IMR-90 (cell line): ENCODE measurements at regions not wholly inside any gene's neighbourhood (a gene's known extent, or its start where the extent isn't known, plus 50 kb on each side); places are given as distances from the start of the nearest gene placed in this dataset.

Experiments used
- ATAC-seq: fragments of 200-7000 bp; cut with Tn5 transposase; 2 replicates; pipeline ENCODE4 v1.9.1; 2020; ENCODE audit warnings: low read depth, mild to moderate bottlenecking, moderate library complexity
- BruUV-seq: library from RNA; stranded (reverse); fragments of 400-500 nt; replicated peaks from 2 replicates; lab custom pipeline; 2021; lab: Mats Ljungman, UMichigan
- CTCF ChIA-PET: fragments of 300-600 bp; formaldehyde crosslinking; extraction: SDS; loops from one replicate; lab custom pipeline; 2021; ENCODE audit warnings: antibody characterized with exemption; lab: Yijun Ruan, JAX
- POLR2A ChIA-PET: fragments of 300-600 bp; sonication (Branson Sonifier 250); formaldehyde crosslinking; loops from one replicate; lab custom pipeline; 2022; ENCODE audit warnings: antibody characterized with exemption; ENCODE audit not compliant: unreplicated experiment; lab: Charles Lee
- DNase-seq: peaks from one replicate; pipeline ENCODE4 v3.0.0; 2013
- H2AFZ ChIP-seq: replicated peaks from 2 replicates; pipeline ENCODE3; 2013; ENCODE audit warnings: low read length, mild to moderate bottlenecking; ENCODE audit not compliant: poor library complexity
- H2AK5ac ChIP-seq: 2 replicates; pipeline ENCODE4 v1.6.1; 2013; ENCODE audit warnings: low read depth, low read length, inconsistent platforms
- H2AK9ac ChIP-seq: replicated peaks from 2 replicates; pipeline ENCODE3; 2013; ENCODE audit warnings: mild to moderate bottlenecking, low read depth, low read length, moderate library complexity; ENCODE audit not compliant: poor library complexity
- H2BK120ac ChIP-seq: 2 replicates; pipeline ENCODE4 v1.6.1; 2013; ENCODE audit warnings: low read depth, low read length, inconsistent platforms
- H2BK15ac ChIP-seq: 3 replicates; pipeline ENCODE4 v1.6.1; 2013; ENCODE audit warnings: low read depth, low read length, inconsistent platforms
- H2BK20ac ChIP-seq: 2 replicates; pipeline ENCODE4 v1.6.1; 2013; ENCODE audit warnings: low read depth, mild to moderate bottlenecking, inconsistent platforms, low read length, moderate library complexity
- H2BK5ac ChIP-seq: 2 replicates; pipeline ENCODE4 v1.6.1; 2013; ENCODE audit warnings: mild to moderate bottlenecking, low read depth, low read length, inconsistent platforms; ENCODE audit not compliant: poor library complexity, severe bottlenecking
- H3K14ac ChIP-seq: replicated peaks from 2 replicates; pipeline ENCODE4 v1.6.1; 2013; ENCODE audit warnings: low read depth, low read length, inconsistent platforms
- H3K18ac ChIP-seq: 2 replicates; pipeline ENCODE4 v1.6.1; 2013; ENCODE audit warnings: low read depth, low read length, control low read depth
- H3K23ac ChIP-seq: 2 replicates; pipeline ENCODE4 v1.6.1; 2013; ENCODE audit warnings: low read depth, low read length, inconsistent platforms
- H3K27ac ChIP-seq: 2 replicates; pipeline ENCODE4 v1.5.1; 2013; ENCODE audit warnings: mild to moderate bottlenecking, control low read depth, low read length; ENCODE audit not compliant: insufficient read depth
- H3K27me3 ChIP-seq: 2 replicates; pipeline ENCODE4 v1.6.1; 2013; ENCODE audit warnings: low read length; ENCODE audit not compliant: control insufficient read depth, insufficient read depth
- H3K36me3 ChIP-seq: 2 replicates; pipeline ENCODE4 v1.6.1; 2013; ENCODE audit warnings: low read length, mixed read lengths; ENCODE audit not compliant: control insufficient read depth, insufficient read depth
- H3K4ac ChIP-seq: 2 replicates; pipeline ENCODE4 v1.6.1; 2013; ENCODE audit warnings: low read depth, low read length, inconsistent platforms
- H3K4me1 ChIP-seq: 2 replicates; pipeline ENCODE4 v1.6.1; 2013; ENCODE audit warnings: low read length, mixed read lengths; ENCODE audit not compliant: control insufficient read depth, insufficient read depth
- H3K4me2 ChIP-seq: 2 replicates; pipeline ENCODE4 v1.6.1; 2013; ENCODE audit warnings: low read depth, mild to moderate bottlenecking, control low read depth, low read length, moderate library complexity
- H3K4me3 ChIP-seq: 2 replicates; pipeline ENCODE4 v1.5.1; 2013; ENCODE audit warnings: low read depth, mild to moderate bottlenecking, control low read depth, low read length, moderate library complexity; ENCODE audit not compliant: insufficient read depth
- H3K56ac ChIP-seq: 2 replicates; pipeline ENCODE4 v1.6.1; 2013; ENCODE audit warnings: low read length, inconsistent platforms; ENCODE audit not compliant: insufficient read depth; ENCODE audit errors: extremely low read depth
- H3K79me1 ChIP-seq, 2 experiments: 2 replicates each; pipeline ENCODE4 v1.6.1; 2013; ENCODE audit warnings: low read length in 2 of 2, inconsistent platforms in 1 of 2, low read depth in 1 of 2
- H3K9ac ChIP-seq: 2 replicates; pipeline ENCODE4 v1.6.1; 2013; ENCODE audit warnings: low read depth, low read length, control low read depth
- H3K9me1 ChIP-seq: 2 replicates; pipeline ENCODE4 v1.6.1; 2013; ENCODE audit warnings: low read length, inconsistent platforms; ENCODE audit not compliant: insufficient read depth
- H3K9me3 ChIP-seq: 2 replicates; pipeline ENCODE4 v1.6.1; 2013; ENCODE audit warnings: low read length; ENCODE audit not compliant: control insufficient read depth, insufficient read depth
- H4K20me1 ChIP-seq: 2 replicates; pipeline ENCODE4 v1.6.1; 2013; ENCODE audit warnings: low read length, inconsistent platforms; ENCODE audit not compliant: insufficient read depth
- H4K5ac ChIP-seq: 2 replicates; pipeline ENCODE4 v1.6.1; 2013; ENCODE audit warnings: mild to moderate bottlenecking, low read depth, low read length, control low read depth
- H4K8ac ChIP-seq, 2 experiments: 2 replicates each; pipeline ENCODE4 v1.6.1; 2013; ENCODE audit warnings: low read depth in 2 of 2, low read length in 2 of 2, control low read depth in 1 of 2, inconsistent platforms in 1 of 2
- H4K91ac ChIP-seq: 2 replicates; pipeline ENCODE4 v1.6.1; 2013; ENCODE audit warnings: low read depth, low read length, inconsistent platforms; ENCODE audit not compliant: insufficient read depth
- RCOR1 ChIP-seq: IDR thresholded peaks from 2 replicates; pipeline ENCODE4 v1.6.1; 2012; ENCODE audit warnings: mild to moderate bottlenecking, low read length, improper control_type of control experiment; ENCODE audit not compliant: insufficient replicate concordance
- dilution Hi-C: fragments of 300-500 bp; cut with HindIII; formaldehyde crosslinking; loops from one replicate; pipeline ENCODE4 v1.14.3; 2018; ENCODE audit warnings: low sequenced_read_pairs; ENCODE audit not compliant: unreplicated experiment
- in situ Hi-C: fragments of 300-500 bp; cut with MboI; formaldehyde crosslinking; loops from 3 replicates; pipeline ENCODE4 v1.14.3; 2019; ENCODE audit warnings: low sequenced_read_pairs, inconsistent platforms, mixed read lengths
- intact Hi-C: fragments of 100-400 bp; cut with micrococcal nuclease; formaldehyde crosslinking; loops from 2 replicates; pipeline ENCODE4 v1.10.0; 2022

DNA sequence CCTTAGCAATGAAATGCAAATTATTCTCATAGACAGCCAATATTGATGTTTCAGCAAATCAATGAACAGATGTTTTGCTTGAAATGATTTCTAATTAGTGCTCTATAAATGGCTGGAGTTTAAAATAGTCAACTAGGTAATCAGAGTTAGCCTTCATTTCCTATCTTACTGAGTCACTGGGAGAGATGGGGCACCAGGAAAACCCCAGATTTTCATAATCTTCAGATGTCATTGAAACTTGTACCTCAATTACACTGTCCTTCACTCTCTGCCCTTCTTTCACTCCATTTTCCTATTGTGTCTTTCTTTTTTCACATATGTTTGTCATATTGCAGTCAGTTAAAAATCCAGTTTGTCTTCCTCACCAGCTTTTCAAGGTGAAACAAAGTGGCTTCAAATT, 92.7 kb downstream of the C12orf75 start:
- Histone ChIP-seq H3K4me3 (no peak overlapping the region), H3K27me3 (no peaks in the 10 kb centered on the region), H2BK120ac (no peak overlapping the region), H3K23ac (no peak overlapping the region), H3K27ac (no peak overlapping the region), H4K91ac (no peak overlapping the region), H3K9ac (no peak overlapping the region), H2AK5ac (no peak overlapping the region), H3K14ac (no peak overlapping the region), H2BK5ac (no peak overlapping the region), H4K5ac (no peak overlapping the region), H3K18ac (no peak overlapping the region), H2BK15ac (no peak overlapping the region), H3K9me3 (no peaks in the 10 kb centered on the region), H3K4me1 (peaks cover 6% of the 10 kb centered on the region), H3K9me1 (peaks cover 5% of the 10 kb centered on the region), H2AK9ac (no peak overlapping the region), H4K8ac (no peak overlapping the region), H4K20me1 (no peaks in the 10 kb centered on the region), H3K79me1 (no peaks in the 10 kb centered on the region), H2BK20ac (no peak overlapping the region), H2AFZ (no peak overlapping the region), H3K4me2 (no peak overlapping the region), H3K4ac (no peak overlapping the region), H3K56ac (no peak overlapping the region), H3K36me3 (no peaks in the 10 kb centered on the region)
- intact Hi-C loops, result loop anchor here (5.0 to 10.0 kb wide), 2 partner anchors 659 to 932 kb away; partner anchors contain the start of gene POLR3B
- CTCF ChIA-PET, result no interaction called here
- in situ Hi-C loops, result loop anchor here (5.0 to 25.0 kb wide), 3 partner anchors 709 to 939 kb away; partner anchors contain the start of gene POLR3B
- ATAC-seq (no peak), DNase-seq (no peak)
- dilution Hi-C loops, result no loop called here
- no TSS peak for BruUV-seq
- no peak for TF ChIP-seq RCOR1
- POLR2A ChIA-PET, result no interaction called here
